RWPE1 (cell line): ENCODE measurements at regions not wholly inside any gene's neighbourhood (a gene's known extent, or its start where the extent isn't known, plus 50 kb on each side); places are given as distances from the start of the nearest gene placed in this dataset.

Experiments used
- CTCF ChIA-PET: fragments of 350-600 bp; sonication (Branson Sonifier 250); formaldehyde crosslinking; extraction: SDS; loops from one replicate; lab custom pipeline; 2021; lab: Yijun Ruan, JAX
- POLR2A ChIA-PET: fragments of 400-600 bp; formaldehyde crosslinking; extraction: SDS; loops from one replicate; lab custom pipeline; 2020; ENCODE audit warnings: antibody characterized with exemption; ENCODE audit not compliant: low non-redundant PET; lab: Yijun Ruan, JAX
- DNase-seq: peaks from one replicate; pipeline ENCODE4 v3.0.0; 2012; ENCODE audit warnings: low spot score
- H3K27ac ChIP-seq: fragments of 450-650 bp; 2 replicates; pipeline ENCODE4 v1.5.1; 2017
- TF ChIP-seq, protein P1 (sequence below): fragments of 450-650 bp; conservative IDR thresholded peaks from 2 replicates; pipeline ENCODE4 v1.5.1; 2017; ENCODE audit warnings: low read depth, mild to moderate bottlenecking

DNA sequence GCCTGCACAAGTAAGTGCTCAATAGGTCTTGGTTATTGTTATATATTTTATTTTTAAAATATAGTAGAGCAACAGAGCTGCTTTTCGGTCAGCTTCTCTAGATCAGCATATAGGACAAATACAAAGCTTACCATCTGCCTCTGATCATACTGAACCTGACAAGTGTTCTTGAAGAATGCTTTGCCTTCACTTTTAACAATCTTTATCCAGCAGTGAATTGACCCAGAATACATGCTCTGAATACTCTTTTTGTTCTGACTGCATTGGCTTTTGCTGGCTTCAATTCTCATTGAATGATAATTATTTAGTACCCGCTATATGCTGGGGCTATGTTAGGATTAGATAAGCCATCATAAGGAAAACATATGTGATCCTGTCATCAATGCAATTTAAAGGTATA, 137.8 kb downstream of the DHRS2 start:
- no peak overlapping the region for H3K27ac ChIP-seq
- CTCF ChIA-PET, result interaction anchor here (0.9 kb wide), 1 partner anchor 60 kb away, joined by 3 read pairs; no protein-coding TSS in a partner anchor
- POLR2A ChIA-PET, result no interaction called here
- DNase-seq, result no peak
- TF ChIP-seq, protein P1, sequence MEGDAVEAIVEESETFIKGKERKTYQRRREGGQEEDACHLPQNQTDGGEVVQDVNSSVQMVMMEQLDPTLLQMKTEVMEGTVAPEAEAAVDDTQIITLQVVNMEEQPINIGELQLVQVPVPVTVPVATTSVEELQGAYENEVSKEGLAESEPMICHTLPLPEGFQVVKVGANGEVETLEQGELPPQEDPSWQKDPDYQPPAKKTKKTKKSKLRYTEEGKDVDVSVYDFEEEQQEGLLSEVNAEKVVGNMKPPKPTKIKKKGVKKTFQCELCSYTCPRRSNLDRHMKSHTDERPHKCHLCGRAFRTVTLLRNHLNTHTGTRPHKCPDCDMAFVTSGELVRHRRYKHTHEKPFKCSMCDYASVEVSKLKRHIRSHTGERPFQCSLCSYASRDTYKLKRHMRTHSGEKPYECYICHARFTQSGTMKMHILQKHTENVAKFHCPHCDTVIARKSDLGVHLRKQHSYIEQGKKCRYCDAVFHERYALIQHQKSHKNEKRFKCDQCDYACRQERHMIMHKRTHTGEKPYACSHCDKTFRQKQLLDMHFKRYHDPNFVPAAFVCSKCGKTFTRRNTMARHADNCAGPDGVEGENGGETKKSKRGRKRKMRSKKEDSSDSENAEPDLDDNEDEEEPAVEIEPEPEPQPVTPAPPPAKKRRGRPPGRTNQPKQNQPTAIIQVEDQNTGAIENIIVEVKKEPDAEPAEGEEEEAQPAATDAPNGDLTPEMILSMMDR, result no peak

DNA sequence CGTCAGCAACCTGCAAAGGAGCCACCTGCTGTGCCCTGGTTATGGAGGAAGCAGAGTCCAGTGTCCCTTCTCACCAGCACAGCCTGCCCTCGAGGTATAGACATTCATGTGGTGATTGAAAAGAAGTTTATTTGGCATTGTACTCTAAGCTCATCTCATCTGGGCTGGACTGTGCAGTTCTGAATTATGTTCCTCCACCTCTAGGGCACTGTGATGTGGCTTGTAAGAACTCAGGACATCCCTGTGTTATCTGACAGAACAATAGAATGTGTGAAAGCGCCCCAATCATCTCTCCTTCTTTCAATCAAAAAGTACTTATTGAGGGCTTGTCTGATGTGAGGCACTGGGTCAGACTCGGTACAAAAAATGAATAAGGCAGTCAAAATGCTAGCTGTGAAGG, 140.1 kb downstream of the DHRS2 start:
- CTCF ChIA-PET, result no interaction called here
- POLR2A ChIA-PET, result no interaction called here
- TF ChIP-seq, protein P1, result no peak
- no peak for DNase-seq
- no peak overlapping the region for H3K27ac ChIP-seq

DNA sequence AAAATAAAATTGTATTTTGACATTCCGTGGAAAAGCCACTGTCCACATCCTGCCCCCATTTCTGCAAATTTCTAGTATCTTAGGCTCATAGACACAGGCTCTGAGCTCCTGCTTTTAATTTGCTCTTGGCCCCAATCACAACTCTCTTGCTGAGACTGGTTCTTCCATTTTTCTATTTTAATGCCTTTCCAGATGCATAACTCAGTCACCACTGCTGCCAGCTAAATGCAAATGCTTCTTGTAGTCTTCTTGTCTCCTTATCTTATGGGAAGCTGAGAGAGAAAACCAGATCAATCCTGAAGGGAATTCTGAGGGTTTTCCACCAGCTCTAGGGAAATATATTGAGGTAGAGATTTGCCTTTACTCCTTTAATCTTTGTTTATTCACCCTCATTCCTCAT, 149.0 kb downstream of the DHRS2 start:
- no peak for DNase-seq
- ChIA-PET POLR2A (no interaction called here), CTCF (interaction anchor here (0.6 kb wide), 1 partner anchor 226 kb away, joined by 5 read pairs; no protein-coding TSS in a partner anchor)
- TF ChIP-seq, protein P1, result no peak
- no peak overlapping the region for H3K27ac ChIP-seq

DNA sequence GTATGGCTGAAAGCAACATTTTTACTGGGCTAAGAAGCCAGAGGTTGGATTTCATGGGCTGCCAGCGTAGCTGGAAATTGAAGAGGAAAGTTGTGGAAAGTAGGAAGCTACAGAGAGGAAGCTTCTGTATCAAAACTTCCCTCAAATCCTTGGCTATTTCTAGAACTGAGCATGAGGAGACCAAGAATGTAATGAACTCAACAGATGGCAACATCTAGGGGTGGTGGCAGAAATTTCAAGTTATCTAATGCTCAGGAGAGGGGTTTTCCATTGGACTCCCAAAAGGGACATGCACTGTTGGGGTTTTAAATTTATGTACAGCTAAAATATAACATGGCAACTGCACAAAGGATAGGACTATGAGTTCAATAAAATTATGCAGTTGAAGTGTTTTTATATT, 151.3 kb downstream of the DHRS2 start:
- ChIA-PET CTCF (interaction anchor here (0.7 kb wide), 1 partner anchor 546 kb away, joined by 3 read pairs; no protein-coding TSS in a partner anchor), POLR2A (no interaction called here)
- no peak overlapping the region for H3K27ac ChIP-seq
- no peak for DNase-seq
- TF ChIP-seq, protein P1, result no peak

DNA sequence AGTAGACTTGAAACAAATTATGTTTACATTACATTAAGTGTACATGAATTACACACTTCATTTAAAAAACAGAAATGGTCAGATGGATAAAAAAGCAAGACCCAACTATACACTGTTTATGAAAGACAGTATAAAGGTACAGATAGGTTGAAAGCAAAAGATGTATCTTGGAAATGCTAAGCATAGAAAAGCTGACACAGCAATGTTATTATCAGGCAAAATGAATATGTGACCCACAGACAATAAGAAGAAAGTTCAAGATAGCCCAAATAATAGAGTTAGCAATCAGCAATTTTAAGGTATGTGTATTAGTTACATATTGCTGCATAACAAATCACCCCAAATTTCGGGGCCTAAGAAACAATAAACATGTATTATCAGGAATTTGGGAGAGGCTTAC, 153.5 kb downstream of the DHRS2 start:
- no peak for DNase-seq
- H3K27ac ChIP-seq, result no peak overlapping the region
- POLR2A ChIA-PET, result no interaction called here
- CTCF ChIA-PET, result interaction anchor here (0.8 kb wide), 1 partner anchor 157 kb away, joined by 5 read pairs; no protein-coding TSS in a partner anchor
- TF ChIP-seq, protein P1, result no peak

DNA sequence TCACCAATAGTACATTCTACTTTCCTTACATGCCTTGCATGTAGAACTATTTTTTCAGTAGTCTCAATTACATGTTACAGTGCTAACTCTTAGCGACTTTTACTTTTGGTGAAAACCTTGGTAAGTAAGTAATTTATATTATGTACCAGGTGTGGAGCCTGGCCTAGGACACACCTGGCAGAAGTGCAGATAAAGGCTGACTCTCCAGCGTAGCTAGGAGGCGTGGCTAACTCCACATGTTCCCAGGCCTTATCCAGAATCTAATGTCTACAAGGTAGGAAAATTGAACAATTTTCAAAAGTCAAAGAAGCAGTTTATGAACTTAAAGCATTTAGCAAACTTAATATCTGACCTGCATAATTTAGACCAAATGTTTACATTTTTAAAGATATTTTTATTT, 157.4 kb downstream of the DHRS2 start:
- ChIA-PET POLR2A (no interaction called here), CTCF (interaction anchor here (0.6 to 0.7 kb wide), 2 partner anchors 12 to 132 kb away, joined by 3 to 5 read pairs; no protein-coding TSS in a partner anchor)
- TF ChIP-seq, protein P1, result no peak
- H3K27ac ChIP-seq, result no peak overlapping the region
- no peak for DNase-seq

DNA sequence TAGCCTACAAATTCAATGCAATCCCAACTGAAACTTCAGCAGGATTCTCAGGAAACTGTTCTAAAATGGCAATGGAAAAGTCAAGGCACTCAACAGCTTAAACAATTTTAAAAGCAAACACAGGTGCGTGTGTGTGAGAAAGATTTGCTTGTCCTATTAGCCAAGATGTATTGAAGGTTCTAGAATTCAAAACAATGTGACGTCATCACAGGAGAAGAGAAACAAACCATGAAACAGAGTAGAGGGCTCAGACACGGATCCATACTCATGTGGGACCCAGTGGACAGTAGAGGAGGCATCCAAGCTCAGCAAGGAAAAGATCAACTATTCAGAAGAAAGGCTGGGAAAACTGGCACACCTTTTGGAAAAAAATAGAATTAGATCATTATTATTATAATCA, 152.8 kb upstream of the DHRS4 start:
- POLR2A ChIA-PET, result no interaction called here
- CTCF ChIA-PET, result interaction anchor here (0.7 kb wide), 1 partner anchor 1769 kb away, joined by 3 read pairs; no protein-coding TSS in a partner anchor
- H3K27ac ChIP-seq, result no peak overlapping the region
- DNase-seq, result no peak
- TF ChIP-seq, protein P1, result no peak
